Tibial nerve (tissue), 4 donors: ENCODE measurements at regions not wholly inside any gene's neighbourhood (a gene's known extent, or its start where the extent isn't known, plus 50 kb on each side); places are given as distances from the start of the nearest gene placed in this dataset.

Source experiments
- DNase-seq, 2 donors: peaks; one replicate each; pipeline ENCODE4 v3.0.0-alpha.2; 2019; ENCODE audit warnings: low spot score in 2 of 2
- H3K27ac ChIP-seq, 4 donors: fragments of 200-600 bp; sonication (generic) in 3 of 4; one replicate each; pipeline ENCODE4 v1.5.1; 2017 to 2019; ENCODE audit warnings: mild to moderate bottlenecking in 1 of 4
- H3K27me3 ChIP-seq, 2 donors: fragments of 200-600 bp; sonication (generic) in 1 of 2; one replicate each; pipeline versions ENCODE4 v1.5.1 to v1.6.0; 2017 to 2019
- H3K36me3 ChIP-seq, 3 donors: fragments of 200-600 bp; sonication (generic); one replicate each; pipeline ENCODE4 v1.5.1; 2018 to 2019
- H3K4me1 ChIP-seq, 4 donors: fragments of 200-600 bp; sonication (generic) in 3 of 4; one replicate each; pipeline ENCODE4 v1.5.1; 2017 to 2019
- H3K4me3 ChIP-seq, 4 donors: fragments of 200-600 bp; sonication (generic) in 3 of 4; one replicate each; pipeline ENCODE4 v1.5.1; 2017 to 2019; ENCODE audit warnings: mild to moderate bottlenecking in 1 of 4, moderate library complexity in 1 of 4
- H3K9me3 ChIP-seq, 4 donors: fragments of 200-600 bp; sonication (generic) in 3 of 4; one replicate each; pipeline ENCODE4 v1.5.1; 2017 to 2019
- EP300 ChIP-seq, 2 donors: sonication (generic); formaldehyde crosslinking; IDR thresholded peaks; one replicate each; pipeline ENCODE4 v1.6.1; 2017; ENCODE audit warnings: antibody characterized with exemption in 2 of 2, mild to moderate bottlenecking in 1 of 2
- POLR2A ChIP-seq, 2 donors: fragments of 450-650 bp; IDR thresholded peaks; one replicate each; pipeline ENCODE4 v1.6.1; 2017; ENCODE audit warnings: antibody characterized with exemption in 2 of 2, mild to moderate bottlenecking in 2 of 2, moderate library complexity in 2 of 2
- WGBS, 2 donors: methylation state at CpG; one replicate each; pipeline ENCODE4 v1.1.5; 2018; 5-methylcytosine and 5-hydroxymethylcytosine counted together
- TF ChIP-seq, protein P1 (sequence below), 5 experiments: fragments of 200-600 bp in 3 of 5; fragments of 450-650 bp in 2 of 5; sonication (generic) in 3 of 5; IDR thresholded peaks; one replicate each; pipeline ENCODE4 v1.5.1; 2016 to 2019; ENCODE audit warnings: antibody characterized with exemption in 5 of 5, mild to moderate bottlenecking in 3 of 5, moderate library complexity in 2 of 5

DNA sequence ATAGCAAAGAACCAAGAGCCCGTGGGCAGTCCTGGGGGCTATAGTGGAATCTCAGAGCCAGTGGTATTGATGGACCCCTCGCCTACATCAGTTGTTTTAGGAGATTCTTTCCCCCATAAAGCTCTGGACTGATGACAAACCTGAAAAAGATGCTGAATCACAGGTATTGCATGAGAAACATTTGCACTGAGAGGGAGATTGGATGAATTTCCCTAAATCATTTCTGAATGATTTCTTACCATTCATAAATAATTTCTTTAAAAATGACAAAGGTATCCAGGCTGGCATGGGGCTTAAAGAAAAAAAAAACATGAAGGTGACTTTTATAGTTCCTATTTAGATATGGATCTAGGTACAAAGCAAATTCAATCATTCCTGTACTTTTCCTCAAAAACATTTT is 54.0 kb upstream of the SLIT3 start:
- no peak for TF ChIP-seq EP300 (IDR thresholded peaks at IDR 0.05)
- no peak for TF ChIP-seq POLR2A (IDR thresholded peaks at IDR 0.05)
- TF ChIP-seq, protein P1, sequence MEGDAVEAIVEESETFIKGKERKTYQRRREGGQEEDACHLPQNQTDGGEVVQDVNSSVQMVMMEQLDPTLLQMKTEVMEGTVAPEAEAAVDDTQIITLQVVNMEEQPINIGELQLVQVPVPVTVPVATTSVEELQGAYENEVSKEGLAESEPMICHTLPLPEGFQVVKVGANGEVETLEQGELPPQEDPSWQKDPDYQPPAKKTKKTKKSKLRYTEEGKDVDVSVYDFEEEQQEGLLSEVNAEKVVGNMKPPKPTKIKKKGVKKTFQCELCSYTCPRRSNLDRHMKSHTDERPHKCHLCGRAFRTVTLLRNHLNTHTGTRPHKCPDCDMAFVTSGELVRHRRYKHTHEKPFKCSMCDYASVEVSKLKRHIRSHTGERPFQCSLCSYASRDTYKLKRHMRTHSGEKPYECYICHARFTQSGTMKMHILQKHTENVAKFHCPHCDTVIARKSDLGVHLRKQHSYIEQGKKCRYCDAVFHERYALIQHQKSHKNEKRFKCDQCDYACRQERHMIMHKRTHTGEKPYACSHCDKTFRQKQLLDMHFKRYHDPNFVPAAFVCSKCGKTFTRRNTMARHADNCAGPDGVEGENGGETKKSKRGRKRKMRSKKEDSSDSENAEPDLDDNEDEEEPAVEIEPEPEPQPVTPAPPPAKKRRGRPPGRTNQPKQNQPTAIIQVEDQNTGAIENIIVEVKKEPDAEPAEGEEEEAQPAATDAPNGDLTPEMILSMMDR (IDR thresholded peaks at IDR 0.05): no peak
- Histone ChIP-seq H3K36me3 (no peaks in the 10 kb centered on the region), H3K27me3 (no peaks in the 10 kb centered on the region), H3K4me3 (no peak overlapping the region), H3K9me3 (peaks cover 0 to 2% (median 0%) of the 10 kb centered on the region in 4 donors), H3K4me1 (no peaks in the 10 kb centered on the region), H3K27ac (no peak overlapping the region)
- WGBS, 2 donors: 58 to 78% methylated on average over 2 of the region's 2 CpGs
- no peak for DNase-seq

DNA sequence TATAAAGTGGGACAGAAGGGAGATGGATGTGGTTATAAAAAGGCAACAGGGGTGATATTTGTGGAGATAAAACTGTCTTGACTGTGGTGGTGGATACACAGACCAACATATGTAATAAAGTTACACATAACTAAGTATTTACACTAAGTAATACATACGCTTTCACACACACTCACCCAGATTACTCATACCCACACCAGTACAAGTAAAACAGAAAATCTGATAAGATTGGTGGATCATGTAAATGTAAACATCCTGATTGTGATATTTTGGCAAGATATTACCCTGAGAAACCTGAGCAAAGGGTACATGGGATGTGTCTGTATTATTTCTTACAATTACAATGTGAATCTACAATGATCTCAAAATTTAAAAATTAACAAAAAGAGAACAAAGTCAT is 53.3 kb upstream of the SLIT3 start:
- DNase-seq: no peak
- TF ChIP-seq EP300 (IDR thresholded peaks at IDR 0.05): no peak
- TF ChIP-seq POLR2A (IDR thresholded peaks at IDR 0.05): no peak
- TF ChIP-seq, protein P1 (IDR thresholded peaks at IDR 0.05): no peak

DNA sequence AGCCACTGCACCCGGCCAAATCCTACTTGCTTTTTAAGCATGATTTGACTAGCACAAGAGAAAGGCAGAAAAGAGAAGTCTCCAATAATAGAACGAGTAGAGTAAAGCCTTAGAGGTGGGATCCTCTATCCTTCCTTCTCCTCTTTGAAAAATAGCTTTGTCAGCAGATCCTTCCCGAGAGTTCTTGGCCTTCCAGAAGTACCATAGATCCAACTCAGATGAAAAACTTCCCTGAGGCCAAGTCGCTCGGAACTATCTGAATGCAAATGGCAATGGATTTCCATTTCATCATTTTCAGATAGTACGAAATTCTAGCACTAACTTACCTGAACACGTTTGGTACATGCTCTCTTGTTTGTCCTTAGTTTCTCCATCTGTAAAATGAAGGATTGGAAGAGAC is 52.0 kb upstream of the SLIT3 start:
- no peak for DNase-seq
- no peak overlapping the region for H3K27ac ChIP-seq
- no peaks in the 10 kb centered on the region for H3K27me3 ChIP-seq
- H3K36me3 ChIP-seq: no peaks in the 10 kb centered on the region
- no peak overlapping the region for H3K4me3 ChIP-seq
- TF ChIP-seq, protein P1 (IDR thresholded peaks at IDR 0.05): no peak
- TF ChIP-seq POLR2A (IDR thresholded peaks at IDR 0.05) (no peak), EP300 (IDR thresholded peaks at IDR 0.05) (no peak)
- H3K4me1 ChIP-seq: no peaks in the 10 kb centered on the region
- WGBS, 2 donors: 91 to 92% methylated on average over 7 of the region's 7 CpGs
- peaks cover 0 to 2% (median 0%) of the 10 kb centered on the region in 4 donors for H3K9me3 ChIP-seq

More for the DNA sequence above, 53.3 kb upstream of the SLIT3 start:
- WGBS, 2 donors: 83 to 86% methylated on average over 1 of the region's 1 CpG
- H3K36me3 ChIP-seq: no peaks in the 10 kb centered on the region
- no peaks in the 10 kb centered on the region for H3K4me1 ChIP-seq
- H3K27ac ChIP-seq: no peak overlapping the region
- H3K4me3 ChIP-seq: no peak overlapping the region
- H3K27me3 ChIP-seq: no peaks in the 10 kb centered on the region
- H3K9me3 ChIP-seq: peaks cover 0 to 2% (median 0%) of the 10 kb centered on the region in 4 donors

DNA sequence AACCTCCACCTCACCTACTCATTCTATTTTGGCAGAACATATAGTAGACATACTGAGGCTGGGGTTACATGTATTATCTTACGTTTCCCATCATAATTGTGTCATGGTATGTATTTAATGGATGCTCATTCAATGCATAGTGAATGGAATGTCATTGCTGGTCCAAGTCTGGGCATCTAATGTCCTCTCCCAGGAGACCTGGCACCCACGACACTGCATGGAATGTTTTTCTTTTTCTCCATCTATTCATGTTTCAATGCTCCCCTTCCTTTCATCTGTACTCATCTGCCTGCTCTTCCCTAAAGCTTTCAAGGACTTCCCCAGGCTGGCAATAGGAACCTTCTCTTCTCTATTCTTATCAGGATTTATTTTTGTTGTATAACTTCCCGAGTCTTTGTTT is 50.8 kb upstream of the SLIT3 start:
- H3K27me3 ChIP-seq: no peaks in the 10 kb centered on the region
- TF ChIP-seq POLR2A (IDR thresholded peaks at IDR 0.05): no peak
- TF ChIP-seq EP300 (IDR thresholded peaks at IDR 0.05): no peak
- TF ChIP-seq, protein P1 (IDR thresholded peaks at IDR 0.05): no peak
- H3K4me1 ChIP-seq: no peaks in the 10 kb centered on the region
- H3K4me3 ChIP-seq: no peak overlapping the region
- H3K36me3 ChIP-seq: no peaks in the 10 kb centered on the region
- 69 to 71% methylated on average over 3 of the region's 3 CpGs for WGBS, 2 donors
- H3K9me3 ChIP-seq: peaks cover 0 to 2% (median 0%) of the 10 kb centered on the region in 4 donors
- H3K27ac ChIP-seq: no peak overlapping the region
- DNase-seq: no peak

DNA sequence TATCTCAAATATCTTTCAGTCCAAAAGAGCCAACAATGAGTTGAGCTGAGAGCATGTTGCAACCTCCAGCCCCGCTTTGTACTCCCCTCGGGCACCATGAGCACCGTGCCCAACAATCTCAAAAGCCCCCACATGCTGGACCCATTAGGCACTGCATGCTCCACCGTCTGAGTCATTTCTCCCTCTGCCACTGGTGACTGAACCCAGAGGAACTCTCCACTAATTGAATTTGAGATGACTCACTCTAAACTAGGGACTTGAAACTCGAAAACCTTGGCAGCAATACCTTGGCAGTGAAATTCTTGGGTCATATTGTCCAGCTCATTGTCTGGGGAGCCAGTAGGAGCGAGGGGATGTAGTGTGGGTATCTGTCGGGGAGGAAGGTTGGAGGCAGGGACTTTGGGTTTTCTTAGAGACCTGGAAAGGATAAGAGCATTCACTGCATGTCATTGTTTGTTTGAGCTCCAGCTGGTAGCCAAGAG is 49.9 kb upstream of the SLIT3 start:
- 47% methylated on average over 7 of the region's 7 CpGs for WGBS, 2 donors
- no peaks in the 10 kb centered on the region for H3K36me3 ChIP-seq
- H3K4me1 ChIP-seq: no peaks in the 10 kb centered on the region
- H3K9me3 ChIP-seq: peaks cover 0 to 2% (median 0%) of the 10 kb centered on the region in 4 donors
- no peaks in the 10 kb centered on the region for H3K27me3 ChIP-seq
- DNase-seq: no peak
- no peak overlapping the region for H3K4me3 ChIP-seq
- H3K27ac ChIP-seq: no peak overlapping the region
- TF ChIP-seq EP300 (IDR thresholded peaks at IDR 0.05) (no peak), POLR2A (IDR thresholded peaks at IDR 0.05) (no peak)
- TF ChIP-seq, protein P1 (IDR thresholded peaks at IDR 0.05): no peak
